ENCODE measurements at regions not wholly inside any gene's neighbourhood (a gene's known extent, or its start where the extent isn't known, plus 50 kb on each side); places are given as distances from the start of the nearest gene placed in this dataset.

- H3K36me3 ChIP-seq (ENCODE audit: control insufficient read depth in 2 of 2, insufficient read depth in 1 of 2, low read length in 2 of 2): no peaks in the 10 kb centered on the region
- POLR2A ChIA-PET: no interaction called here
- no peaks in the 10 kb centered on the region for H3K4me1 ChIP-seq (ENCODE audit: control insufficient read depth, insufficient read depth, low read length)
- TF ChIP-seq ZNF514 (tag by site-specific recombination; IDR thresholded peaks at IDR 0.05) (no peak), ZSCAN4 (tag by site-specific recombination; IDR thresholded peaks at IDR 0.05) (no peak)
- H3K27ac ChIP-seq (ENCODE audit: extremely low read depth, low read depth, low read length): no peak overlapping the region
- no peaks in the 10 kb centered on the region for H3K9me3 ChIP-seq (ENCODE audit: control insufficient read depth, insufficient read depth, low read depth, low read length)
- CTCF ChIA-PET: no interaction called here
- H3K4me3 ChIP-seq (ENCODE audit: low read depth, low read length): no peak overlapping the region
Observed at GRCh38 chr4:137638934-137639333, 106.6 kb upstream of the PCDH18 start.

GRCh38 chr4:137635601-137636000, 103.3 kb upstream of the PCDH18 start:
- no peaks in the 10 kb centered on the region for H3K9me3 ChIP-seq (ENCODE audit: control insufficient read depth, insufficient read depth, low read depth, low read length)

More at GRCh38 chr4:137635601-137636000, 103.3 kb upstream of the PCDH18 start:
- no peaks in the 10 kb centered on the region for H3K36me3 ChIP-seq (ENCODE audit: control insufficient read depth in 2 of 2, insufficient read depth in 1 of 2, low read length in 2 of 2)
- no peaks in the 10 kb centered on the region for H3K4me1 ChIP-seq (ENCODE audit: control insufficient read depth, insufficient read depth, low read length)
- TF ChIP-seq, protein P1, sequence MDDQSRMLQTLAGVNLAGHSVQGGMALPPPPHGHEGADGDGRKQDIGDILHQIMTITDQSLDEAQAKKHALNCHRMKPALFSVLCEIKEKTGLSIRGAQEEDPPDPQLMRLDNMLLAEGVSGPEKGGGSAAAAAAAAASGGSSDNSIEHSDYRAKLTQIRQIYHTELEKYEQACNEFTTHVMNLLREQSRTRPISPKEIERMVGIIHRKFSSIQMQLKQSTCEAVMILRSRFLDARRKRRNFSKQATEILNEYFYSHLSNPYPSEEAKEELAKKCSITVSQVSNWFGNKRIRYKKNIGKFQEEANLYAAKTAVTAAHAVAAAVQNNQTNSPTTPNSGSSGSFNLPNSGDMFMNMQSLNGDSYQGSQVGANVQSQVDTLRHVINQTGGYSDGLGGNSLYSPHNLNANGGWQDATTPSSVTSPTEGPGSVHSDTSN (CRISPR knock-in tag; IDR thresholded peaks at IDR 0.05): no peak
- TF ChIP-seq ZNF571 (tag by site-specific recombination; IDR thresholded peaks at IDR 0.05) (no peak), WT1 (tag by site-specific recombination; IDR thresholded peaks at IDR 0.05) (no peak), ZFHX2 (tag by site-specific recombination; conservative IDR thresholded peaks at IDR 0.05) (no peak), ZNF10 (tag by site-specific recombination; IDR thresholded peaks at IDR 0.05) (no peak), ZNF174 (tag by site-specific recombination; IDR thresholded peaks at IDR 0.05) (no peak), SP7 (tag by site-specific recombination; IDR thresholded peaks at IDR 0.05) (no peak), ZBTB6 (tag by site-specific recombination; IDR thresholded peaks at IDR 0.05) (no peak), ZNF350 (tag by site-specific recombination; IDR thresholded peaks at IDR 0.05) (no peak), ZNF433 (tag by site-specific recombination; IDR thresholded peaks at IDR 0.05; ENCODE audit: low read depth) (no peak), ZNF623 (tag by site-specific recombination; IDR thresholded peaks at IDR 0.05) (no peak), ZNF157 (tag by site-specific recombination; IDR thresholded peaks at IDR 0.05) (no peak), ZNF624 (tag by site-specific recombination; IDR thresholded peaks at IDR 0.05) (no peak), ZNF677 (tag by site-specific recombination; IDR thresholded peaks at IDR 0.05) (no peak), ZNF280D (tag by site-specific recombination; IDR thresholded peaks at IDR 0.05) (no peak), INSM2 (tag by site-specific recombination; IDR thresholded peaks at IDR 0.05) (no peak), ZNF324 (tag by site-specific recombination; IDR thresholded peaks at IDR 0.05) (no peak), ZNF214 (tag by site-specific recombination; IDR thresholded peaks at IDR 0.05; ENCODE audit: borderline replicate concordance) (no peak), MYNN (tag by site-specific recombination; IDR thresholded peaks at IDR 0.05; ENCODE audit: borderline replicate concordance) (no peak)
- TF ChIP-seq, protein P2, sequence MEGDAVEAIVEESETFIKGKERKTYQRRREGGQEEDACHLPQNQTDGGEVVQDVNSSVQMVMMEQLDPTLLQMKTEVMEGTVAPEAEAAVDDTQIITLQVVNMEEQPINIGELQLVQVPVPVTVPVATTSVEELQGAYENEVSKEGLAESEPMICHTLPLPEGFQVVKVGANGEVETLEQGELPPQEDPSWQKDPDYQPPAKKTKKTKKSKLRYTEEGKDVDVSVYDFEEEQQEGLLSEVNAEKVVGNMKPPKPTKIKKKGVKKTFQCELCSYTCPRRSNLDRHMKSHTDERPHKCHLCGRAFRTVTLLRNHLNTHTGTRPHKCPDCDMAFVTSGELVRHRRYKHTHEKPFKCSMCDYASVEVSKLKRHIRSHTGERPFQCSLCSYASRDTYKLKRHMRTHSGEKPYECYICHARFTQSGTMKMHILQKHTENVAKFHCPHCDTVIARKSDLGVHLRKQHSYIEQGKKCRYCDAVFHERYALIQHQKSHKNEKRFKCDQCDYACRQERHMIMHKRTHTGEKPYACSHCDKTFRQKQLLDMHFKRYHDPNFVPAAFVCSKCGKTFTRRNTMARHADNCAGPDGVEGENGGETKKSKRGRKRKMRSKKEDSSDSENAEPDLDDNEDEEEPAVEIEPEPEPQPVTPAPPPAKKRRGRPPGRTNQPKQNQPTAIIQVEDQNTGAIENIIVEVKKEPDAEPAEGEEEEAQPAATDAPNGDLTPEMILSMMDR (tag by site-specific recombination; IDR thresholded peaks at IDR 0.05): no peak
- ChIA-PET CTCF (no interaction called here), POLR2A (no interaction called here)
- H3K4me3 ChIP-seq (ENCODE audit: low read depth, low read length): no peak overlapping the region
- H3K27ac ChIP-seq (ENCODE audit: extremely low read depth, low read depth, low read length): no peak overlapping the region

Measured in HEK293 (cell line).